Neural cell (in vitro differentiated cells): ENCODE measurements at regions not wholly inside any gene's neighbourhood (a gene's known extent, or its start where the extent isn't known, plus 50 kb on each side); places are given as distances from the start of the nearest gene placed in this dataset.

Experiments used
- EP300 ChIP-seq: fragments of 450-650 bp; conservative IDR thresholded peaks from 2 replicates; pipeline ENCODE4 v1.6.1; 2014; ENCODE audit warnings: antibody characterized with exemption, mild to moderate bottlenecking, moderate library complexity; ENCODE audit not compliant: poor library complexity, severe bottlenecking
- EZH2 ChIP-seq: fragments of 200-600, 300-800 bp; shearing (Covaris generic), sonication (generic); IDR thresholded peaks from 2 replicates; pipeline ENCODE4 v1.6.1; 2014; ENCODE audit warnings: antibody characterized with exemption, low read length, borderline replicate concordance, mild to moderate bottlenecking; ENCODE audit not compliant: insufficient read depth, poor library complexity, severe bottlenecking
- RAD21 ChIP-seq: fragments of 450-650 bp; conservative IDR thresholded peaks from 2 replicates; pipeline ENCODE4 v1.6.1; 2014; ENCODE audit warnings: antibody characterized with exemption, mild to moderate bottlenecking, moderate library complexity
- TF ChIP-seq, protein P1 (sequence below): fragments of 450-650 bp; IDR thresholded peaks from 2 replicates; pipeline ENCODE4 v1.5.1; 2014; ENCODE audit warnings: antibody characterized with exemption, mild to moderate bottlenecking, moderate library complexity; ENCODE audit not compliant: poor library complexity, severe bottlenecking
- TF ChIP-seq, protein P2 (sequence below): IDR thresholded peaks from 2 replicates; pipeline ENCODE4 v1.6.1; 2012; ENCODE audit warnings: borderline replicate concordance

DNA sequence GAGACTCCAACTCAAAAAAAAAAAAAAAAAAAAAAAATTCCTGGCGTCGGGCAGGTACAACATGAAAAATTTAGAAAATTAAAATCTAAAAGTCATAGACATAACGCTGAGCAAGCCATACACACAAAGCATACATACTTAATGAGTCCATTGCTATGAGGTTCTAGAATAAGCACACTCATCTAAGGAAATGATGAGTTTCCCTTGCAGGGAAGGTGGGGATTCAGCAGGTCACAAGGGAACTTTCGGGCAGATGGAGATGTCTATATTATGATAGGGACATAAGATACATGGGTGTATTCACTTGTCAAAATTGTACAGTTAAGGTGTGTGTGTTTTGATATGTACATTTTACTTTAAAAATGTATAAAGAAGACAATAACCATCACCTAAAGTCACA lies 120.2 kb upstream of the LIPC start:
- TF ChIP-seq EZH2 (no peak), EP300 (no peak), RAD21 (no peak)
- TF ChIP-seq, protein P1, sequence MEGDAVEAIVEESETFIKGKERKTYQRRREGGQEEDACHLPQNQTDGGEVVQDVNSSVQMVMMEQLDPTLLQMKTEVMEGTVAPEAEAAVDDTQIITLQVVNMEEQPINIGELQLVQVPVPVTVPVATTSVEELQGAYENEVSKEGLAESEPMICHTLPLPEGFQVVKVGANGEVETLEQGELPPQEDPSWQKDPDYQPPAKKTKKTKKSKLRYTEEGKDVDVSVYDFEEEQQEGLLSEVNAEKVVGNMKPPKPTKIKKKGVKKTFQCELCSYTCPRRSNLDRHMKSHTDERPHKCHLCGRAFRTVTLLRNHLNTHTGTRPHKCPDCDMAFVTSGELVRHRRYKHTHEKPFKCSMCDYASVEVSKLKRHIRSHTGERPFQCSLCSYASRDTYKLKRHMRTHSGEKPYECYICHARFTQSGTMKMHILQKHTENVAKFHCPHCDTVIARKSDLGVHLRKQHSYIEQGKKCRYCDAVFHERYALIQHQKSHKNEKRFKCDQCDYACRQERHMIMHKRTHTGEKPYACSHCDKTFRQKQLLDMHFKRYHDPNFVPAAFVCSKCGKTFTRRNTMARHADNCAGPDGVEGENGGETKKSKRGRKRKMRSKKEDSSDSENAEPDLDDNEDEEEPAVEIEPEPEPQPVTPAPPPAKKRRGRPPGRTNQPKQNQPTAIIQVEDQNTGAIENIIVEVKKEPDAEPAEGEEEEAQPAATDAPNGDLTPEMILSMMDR = no peak
- TF ChIP-seq, protein P2, sequence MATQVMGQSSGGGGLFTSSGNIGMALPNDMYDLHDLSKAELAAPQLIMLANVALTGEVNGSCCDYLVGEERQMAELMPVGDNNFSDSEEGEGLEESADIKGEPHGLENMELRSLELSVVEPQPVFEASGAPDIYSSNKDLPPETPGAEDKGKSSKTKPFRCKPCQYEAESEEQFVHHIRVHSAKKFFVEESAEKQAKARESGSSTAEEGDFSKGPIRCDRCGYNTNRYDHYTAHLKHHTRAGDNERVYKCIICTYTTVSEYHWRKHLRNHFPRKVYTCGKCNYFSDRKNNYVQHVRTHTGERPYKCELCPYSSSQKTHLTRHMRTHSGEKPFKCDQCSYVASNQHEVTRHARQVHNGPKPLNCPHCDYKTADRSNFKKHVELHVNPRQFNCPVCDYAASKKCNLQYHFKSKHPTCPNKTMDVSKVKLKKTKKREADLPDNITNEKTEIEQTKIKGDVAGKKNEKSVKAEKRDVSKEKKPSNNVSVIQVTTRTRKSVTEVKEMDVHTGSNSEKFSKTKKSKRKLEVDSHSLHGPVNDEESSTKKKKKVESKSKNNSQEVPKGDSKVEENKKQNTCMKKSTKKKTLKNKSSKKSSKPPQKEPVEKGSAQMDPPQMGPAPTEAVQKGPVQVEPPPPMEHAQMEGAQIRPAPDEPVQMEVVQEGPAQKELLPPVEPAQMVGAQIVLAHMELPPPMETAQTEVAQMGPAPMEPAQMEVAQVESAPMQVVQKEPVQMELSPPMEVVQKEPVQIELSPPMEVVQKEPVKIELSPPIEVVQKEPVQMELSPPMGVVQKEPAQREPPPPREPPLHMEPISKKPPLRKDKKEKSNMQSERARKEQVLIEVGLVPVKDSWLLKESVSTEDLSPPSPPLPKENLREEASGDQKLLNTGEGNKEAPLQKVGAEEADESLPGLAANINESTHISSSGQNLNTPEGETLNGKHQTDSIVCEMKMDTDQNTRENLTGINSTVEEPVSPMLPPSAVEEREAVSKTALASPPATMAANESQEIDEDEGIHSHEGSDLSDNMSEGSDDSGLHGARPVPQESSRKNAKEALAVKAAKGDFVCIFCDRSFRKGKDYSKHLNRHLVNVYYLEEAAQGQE = no peak
